ENCODE measurements at regions not wholly inside any gene's neighbourhood (a gene's known extent, or its start where the extent isn't known, plus 50 kb on each side); places are given as distances from the start of the nearest gene placed in this dataset.

DNA sequence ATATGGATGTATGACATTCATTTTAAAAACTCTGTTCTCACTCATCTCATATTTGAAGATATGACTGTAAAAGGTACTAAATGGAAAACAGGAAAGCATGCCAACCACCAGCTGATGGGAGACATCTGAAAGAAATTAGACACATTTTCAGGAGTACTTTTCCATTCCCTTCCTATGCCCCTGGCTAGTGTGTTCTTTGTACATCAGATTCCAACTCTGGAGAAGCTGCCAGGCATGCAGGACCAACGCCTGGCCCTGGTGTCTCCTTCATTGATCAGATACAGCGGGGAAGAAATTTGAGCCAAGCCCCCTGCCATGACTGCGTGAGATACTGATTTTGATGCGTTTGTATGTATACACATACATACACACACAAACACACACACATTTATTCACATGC, 599.0 kb upstream of the SYT4 start:
- TF ChIP-seq POLR2AphosphoS5 (IDR thresholded peaks at IDR 0.05; ENCODE audit: low read depth, low read length) (no peak), POLR2A (IDR thresholded peaks at IDR 0.05; ENCODE audit: low read depth, low read length) (no peak)
